Esophagus squamous epithelium (tissue), 5 donors: ENCODE measurements at regions not wholly inside any gene's neighbourhood (a gene's known extent, or its start where the extent isn't known, plus 50 kb on each side); places are given as distances from the start of the nearest gene placed in this dataset.

ENCODE experiments used
- DNase-seq: peaks from one replicate; lab custom pipeline; 2025; lab: John Stamatoyannopoulos, UW
- H3K27ac ChIP-seq, 4 donors: fragments of 200-600 bp; sonication (generic); one replicate each; pipeline ENCODE4 v1.5.1; 2016 to 2019; ENCODE audit warnings: mild to moderate bottlenecking in 1 of 4
- H3K27me3 ChIP-seq, 4 donors: fragments of 200-600 bp; sonication (generic); 1 replicate in 3 of 4; 2 replicates in 1 of 4; pipeline versions ENCODE4 v1.5.1 to v1.6.0; 2017 to 2021; ENCODE audit warnings: antibody characterized with exemption in 1 of 4
- H3K36me3 ChIP-seq, 3 donors: fragments of 200-600 bp; sonication (generic); one replicate each; pipeline ENCODE4 v1.5.1; 2016 to 2019
- H3K4me1 ChIP-seq, 3 donors: fragments of 200-600 bp; sonication (generic); one replicate each; pipeline ENCODE4 v1.5.1; 2017 to 2019
- H3K4me3 ChIP-seq, 4 donors: fragments of 200-600 bp; sonication (generic); 1 replicate in 3 of 4; 2 replicates in 1 of 4; pipeline ENCODE4 v1.5.1; 2016 to 2019; ENCODE audit warnings: mild to moderate bottlenecking in 2 of 4, moderate library complexity in 1 of 4
- H3K9me3 ChIP-seq, 3 donors: fragments of 200-600 bp; sonication (generic); one replicate each; pipeline ENCODE4 v1.5.1; 2016 to 2019
- CTCF ChIP-seq, 6 experiments: fragments of 450-650 bp in 4 of 6; fragments of 200-600 bp in 2 of 6; sonication (generic) in 2 of 6; IDR thresholded peaks; one replicate each; pipeline ENCODE4 v1.5.1; 2016 to 2019; ENCODE audit warnings: antibody characterized with exemption in 6 of 6, mild to moderate bottlenecking in 4 of 6, moderate library complexity in 4 of 6
- POLR2A ChIP-seq, 4 donors: fragments of 450-650 bp; IDR thresholded peaks; one replicate each; pipeline ENCODE4 v1.6.1; 2017; ENCODE audit warnings: antibody characterized with exemption in 4 of 4, mild to moderate bottlenecking in 4 of 4, moderate library complexity in 3 of 4
- whole genome bisulfite sequencing, 2 donors: methylation state at CpG; one replicate each; pipeline ENCODE4 v1.1.5; 2018; 5-methylcytosine and 5-hydroxymethylcytosine counted together
- intact Hi-C: fragments of 100-400 bp; cut with DNase I; formaldehyde crosslinking; loops from one replicate; pipeline ENCODE4 v1.15.0; 2022
- donor health status: DM: yes; HTN: yes; CAD: no.

GRCh38 chr12:112677050-112677765, 114.3 kb upstream of the RPH3A start:
- DNase-seq: no peak
- WGBS, 2 donors: 59 to 61% methylated on average over 3 to 6 of the region's 6 CpGs
- no peaks in the 10 kb centered on the region for H3K36me3 ChIP-seq
- H3K27me3 ChIP-seq: peaks cover 0 to 54% (median 0%) of the 10 kb centered on the region in 4 donors
- H3K9me3 ChIP-seq: no peaks in the 10 kb centered on the region
- intact Hi-C loops: no loop called here
- TF ChIP-seq POLR2A (IDR thresholded peaks at IDR 0.05): no peak
- TF ChIP-seq CTCF (IDR thresholded peaks at IDR 0.05): no peak
- H3K4me3 ChIP-seq: no peak overlapping the region
- no peak overlapping the region for H3K27ac ChIP-seq
- H3K4me1 ChIP-seq: no peaks in the 10 kb centered on the region

GRCh38 chr12:112680993-112681392, 110.6 kb upstream of the RPH3A start:
- H3K9me3 ChIP-seq: no peaks in the 10 kb centered on the region
- H3K27me3 ChIP-seq: peaks cover 0 to 60% (median 0%) of the 10 kb centered on the region in 4 donors
- intact Hi-C loops: no loop called here
- H3K4me3 ChIP-seq: no peak overlapping the region
- H3K4me1 ChIP-seq: no peaks in the 10 kb centered on the region
- no peaks in the 10 kb centered on the region for H3K36me3 ChIP-seq
- WGBS, 2 donors: 59 to 75% methylated on average over 4 of the region's 4 CpGs
- TF ChIP-seq CTCF (IDR thresholded peaks at IDR 0.05) (no peak), POLR2A (IDR thresholded peaks at IDR 0.05) (no peak)
- DNase-seq: no peak
- H3K27ac ChIP-seq: no peak overlapping the region

- no peaks in the 10 kb centered on the region for H3K9me3 ChIP-seq
- 69% methylated on average over 2 of the region's 2 CpGs; no CpG with 5 or more reads in 1 of the 2 donors for WGBS, 2 donors
- H3K36me3 ChIP-seq: no peaks in the 10 kb centered on the region
- no peak for TF ChIP-seq POLR2A (IDR thresholded peaks at IDR 0.05)
- no peak for TF ChIP-seq CTCF (IDR thresholded peaks at IDR 0.05)
- no peaks in the 10 kb centered on the region for H3K4me1 ChIP-seq
- peaks cover 0 to 59% (median 0%) of the 10 kb centered on the region in 4 donors for H3K27me3 ChIP-seq
- no peak for DNase-seq
- no peak overlapping the region for H3K4me3 ChIP-seq
- intact Hi-C loops: no loop called here
- H3K27ac ChIP-seq: no peak overlapping the region
These were observed 109.0 kb upstream of the RPH3A start for GRCh38 chr12:112682586-112682985.

GRCh38 chr12:112684742-112685141, 106.8 kb upstream of the RPH3A start:
- Histone ChIP-seq H3K36me3 (no peaks in the 10 kb centered on the region), H3K27ac (no peak overlapping the region), H3K27me3 (peaks cover 0 to 61% (median 0%) of the 10 kb centered on the region in 4 donors), H3K4me3 (no peak overlapping the region), H3K4me1 (no peaks in the 10 kb centered on the region), H3K9me3 (no peaks in the 10 kb centered on the region)
- TF ChIP-seq CTCF (IDR thresholded peaks at IDR 0.05) (no peak), POLR2A (IDR thresholded peaks at IDR 0.05) (no peak)
- intact Hi-C loops: no loop called here
- 59 to 62% methylated on average over 2 of the region's 2 CpGs for WGBS, 2 donors
- no peak for DNase-seq

GRCh38 chr12:112685321-112685720, 106.2 kb upstream of the RPH3A start:
- Histone ChIP-seq H3K27ac (no peak overlapping the region), H3K9me3 (no peaks in the 10 kb centered on the region), H3K27me3 (peaks cover 0 to 55% (median 0%) of the 10 kb centered on the region in 4 donors), H3K36me3 (no peaks in the 10 kb centered on the region), H3K4me1 (no peaks in the 10 kb centered on the region), H3K4me3 (no peak overlapping the region)
- TF ChIP-seq CTCF (IDR thresholded peaks at IDR 0.05) (no peak), POLR2A (IDR thresholded peaks at IDR 0.05) (no peak)
- intact Hi-C loops: no loop called here
- 57 to 61% methylated on average over 2 of the region's 2 CpGs for WGBS, 2 donors
- DNase-seq: no peak
